Tibial nerve (tissue), 4 donors: ENCODE measurements at regions not wholly inside any gene's neighbourhood (a gene's known extent, or its start where the extent isn't known, plus 50 kb on each side); places are given as distances from the start of the nearest gene placed in this dataset.

Experiments
- DNase-seq, 2 donors: peaks; one replicate each; pipeline ENCODE4 v3.0.0-alpha.2; 2019; ENCODE audit warnings: low spot score in 2 of 2
- H3K27ac ChIP-seq, 4 donors: fragments of 200-600 bp; sonication (generic) in 3 of 4; one replicate each; pipeline ENCODE4 v1.5.1; 2017 to 2019; ENCODE audit warnings: mild to moderate bottlenecking in 1 of 4
- H3K27me3 ChIP-seq, 2 donors: fragments of 200-600 bp; sonication (generic) in 1 of 2; one replicate each; pipeline versions ENCODE4 v1.5.1 to v1.6.0; 2017 to 2019
- H3K36me3 ChIP-seq, 3 donors: fragments of 200-600 bp; sonication (generic); one replicate each; pipeline ENCODE4 v1.5.1; 2018 to 2019
- H3K4me1 ChIP-seq, 4 donors: fragments of 200-600 bp; sonication (generic) in 3 of 4; one replicate each; pipeline ENCODE4 v1.5.1; 2017 to 2019
- H3K4me3 ChIP-seq, 4 donors: fragments of 200-600 bp; sonication (generic) in 3 of 4; one replicate each; pipeline ENCODE4 v1.5.1; 2017 to 2019; ENCODE audit warnings: mild to moderate bottlenecking in 1 of 4, moderate library complexity in 1 of 4
- H3K9me3 ChIP-seq, 4 donors: fragments of 200-600 bp; sonication (generic) in 3 of 4; one replicate each; pipeline ENCODE4 v1.5.1; 2017 to 2019
- EP300 ChIP-seq, 2 donors: sonication (generic); formaldehyde crosslinking; IDR thresholded peaks; one replicate each; pipeline ENCODE4 v1.6.1; 2017; ENCODE audit warnings: antibody characterized with exemption in 2 of 2, mild to moderate bottlenecking in 1 of 2
- POLR2A ChIP-seq, 2 donors: fragments of 450-650 bp; IDR thresholded peaks; one replicate each; pipeline ENCODE4 v1.6.1; 2017; ENCODE audit warnings: antibody characterized with exemption in 2 of 2, mild to moderate bottlenecking in 2 of 2, moderate library complexity in 2 of 2
- WGBS, 2 donors: methylation state at CpG; one replicate each; pipeline ENCODE4 v1.1.5; 2018; 5-methylcytosine and 5-hydroxymethylcytosine counted together
- TF ChIP-seq, protein P1 (sequence below), 5 experiments: fragments of 200-600 bp in 3 of 5; fragments of 450-650 bp in 2 of 5; sonication (generic) in 3 of 5; IDR thresholded peaks; one replicate each; pipeline ENCODE4 v1.5.1; 2016 to 2019; ENCODE audit warnings: antibody characterized with exemption in 5 of 5, mild to moderate bottlenecking in 3 of 5, moderate library complexity in 2 of 5

DNA sequence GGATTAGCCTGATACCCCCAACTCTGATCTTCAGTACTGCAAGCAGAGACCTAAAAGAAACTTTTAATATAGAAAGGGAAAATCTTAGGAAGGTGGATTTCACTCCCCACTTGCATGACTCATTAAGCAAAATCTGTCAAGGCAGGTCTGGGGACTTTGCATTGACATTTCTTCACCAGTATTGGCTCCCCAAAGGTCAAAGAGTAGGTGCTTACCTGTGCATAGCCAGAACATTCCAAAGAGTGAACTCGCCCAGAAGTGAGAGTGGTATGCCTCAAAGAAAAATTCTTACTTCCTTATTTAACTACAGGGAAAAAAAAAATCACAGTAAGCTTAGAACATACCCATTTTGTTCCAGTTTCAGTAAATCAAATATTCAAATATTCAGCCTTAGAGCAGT, 140.9 kb upstream of the TP63 start:
- WGBS, 2 donors: 73 to 94% methylated on average over 1 of the region's 1 CpG
- Histone ChIP-seq H3K9me3 (peaks cover 0 to under 1% (median 0%) of the 10 kb centered on the region in 4 donors), H3K36me3 (no peaks in the 10 kb centered on the region), H3K4me3 (no peak overlapping the region), H3K27ac (no peak overlapping the region), H3K27me3 (no peaks in the 10 kb centered on the region), H3K4me1 (no peaks in the 10 kb centered on the region)
- TF ChIP-seq POLR2A (IDR thresholded peaks at IDR 0.05) (no peak), EP300 (IDR thresholded peaks at IDR 0.05) (no peak)
- TF ChIP-seq, protein P1, sequence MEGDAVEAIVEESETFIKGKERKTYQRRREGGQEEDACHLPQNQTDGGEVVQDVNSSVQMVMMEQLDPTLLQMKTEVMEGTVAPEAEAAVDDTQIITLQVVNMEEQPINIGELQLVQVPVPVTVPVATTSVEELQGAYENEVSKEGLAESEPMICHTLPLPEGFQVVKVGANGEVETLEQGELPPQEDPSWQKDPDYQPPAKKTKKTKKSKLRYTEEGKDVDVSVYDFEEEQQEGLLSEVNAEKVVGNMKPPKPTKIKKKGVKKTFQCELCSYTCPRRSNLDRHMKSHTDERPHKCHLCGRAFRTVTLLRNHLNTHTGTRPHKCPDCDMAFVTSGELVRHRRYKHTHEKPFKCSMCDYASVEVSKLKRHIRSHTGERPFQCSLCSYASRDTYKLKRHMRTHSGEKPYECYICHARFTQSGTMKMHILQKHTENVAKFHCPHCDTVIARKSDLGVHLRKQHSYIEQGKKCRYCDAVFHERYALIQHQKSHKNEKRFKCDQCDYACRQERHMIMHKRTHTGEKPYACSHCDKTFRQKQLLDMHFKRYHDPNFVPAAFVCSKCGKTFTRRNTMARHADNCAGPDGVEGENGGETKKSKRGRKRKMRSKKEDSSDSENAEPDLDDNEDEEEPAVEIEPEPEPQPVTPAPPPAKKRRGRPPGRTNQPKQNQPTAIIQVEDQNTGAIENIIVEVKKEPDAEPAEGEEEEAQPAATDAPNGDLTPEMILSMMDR (IDR thresholded peaks at IDR 0.05): no peak
- DNase-seq: no peak

DNA sequence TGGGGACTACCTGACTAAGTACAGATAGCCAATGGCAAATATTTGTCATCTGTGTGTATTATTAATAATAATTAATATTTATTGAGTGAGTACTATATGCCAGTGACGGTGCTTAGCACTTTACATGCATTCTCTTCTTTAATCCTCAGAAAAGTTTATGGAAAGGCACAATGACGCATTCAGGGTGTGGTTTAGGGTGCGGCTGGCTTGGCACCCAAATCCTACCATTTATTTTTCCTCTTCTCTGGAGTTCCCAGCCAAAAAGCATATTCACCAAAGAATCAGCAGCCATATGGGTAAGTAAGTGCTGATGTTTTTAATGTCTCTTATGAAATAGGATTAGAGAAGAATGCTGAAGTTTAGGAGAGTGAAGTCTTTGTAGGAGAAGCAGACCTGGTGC, 140.4 kb upstream of the TP63 start:
- Histone ChIP-seq H3K27me3 (no peaks in the 10 kb centered on the region), H3K27ac (no peak overlapping the region), H3K9me3 (no peaks in the 10 kb centered on the region), H3K36me3 (no peaks in the 10 kb centered on the region), H3K4me1 (no peaks in the 10 kb centered on the region), H3K4me3 (no peak overlapping the region)
- DNase-seq: no peak
- TF ChIP-seq, protein P1 (IDR thresholded peaks at IDR 0.05): no peak
- TF ChIP-seq POLR2A (IDR thresholded peaks at IDR 0.05) (no peak), EP300 (IDR thresholded peaks at IDR 0.05) (no peak)
- 22 to 49% methylated on average over 3 of the region's 3 CpGs for WGBS, 2 donors

- Histone ChIP-seq H3K27ac (no peak overlapping the region), H3K4me1 (no peaks in the 10 kb centered on the region), H3K36me3 (no peaks in the 10 kb centered on the region), H3K27me3 (no peaks in the 10 kb centered on the region), H3K9me3 (no peaks in the 10 kb centered on the region), H3K4me3 (no peak overlapping the region)
- TF ChIP-seq POLR2A (IDR thresholded peaks at IDR 0.05): no peak
- TF ChIP-seq, protein P1 (IDR thresholded peaks at IDR 0.05): no peak
- no peak for TF ChIP-seq EP300 (IDR thresholded peaks at IDR 0.05)
- 85 to 90% methylated on average over 4 of the region's 4 CpGs for WGBS, 2 donors
- no peak for DNase-seq
Observed at GRCh38 chr3:189491831-189492230, 139.4 kb upstream of the TP63 start.

DNA sequence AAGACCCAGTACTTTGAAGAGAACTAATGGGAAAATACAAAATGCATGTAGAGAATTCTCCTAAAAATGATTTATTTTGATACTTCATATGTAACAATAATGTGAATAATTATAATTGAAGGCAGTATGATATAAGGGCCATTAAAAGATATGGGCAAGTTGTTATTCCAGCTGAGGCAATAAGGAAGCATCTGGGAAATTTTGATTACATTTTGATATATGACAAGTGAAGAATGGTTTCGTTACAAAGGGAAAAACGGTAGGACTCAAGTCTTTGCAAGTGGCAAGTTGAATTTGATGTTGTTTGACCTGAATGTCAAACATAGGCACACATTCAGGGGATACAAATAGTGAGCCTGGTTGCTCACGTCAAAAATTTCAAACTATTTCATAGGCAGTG, 137.9 kb upstream of the TP63 start:
- WGBS, 2 donors: 81 to 86% methylated on average over 3 of the region's 3 CpGs
- no peak for TF ChIP-seq POLR2A (IDR thresholded peaks at IDR 0.05)
- Histone ChIP-seq H3K27me3 (no peaks in the 10 kb centered on the region), H3K4me1 (no peaks in the 10 kb centered on the region), H3K9me3 (no peaks in the 10 kb centered on the region), H3K27ac (no peak overlapping the region), H3K4me3 (no peak overlapping the region), H3K36me3 (no peaks in the 10 kb centered on the region)
- DNase-seq: no peak

GRCh38 chr3:189494632-189495031, 136.6 kb upstream of the TP63 start:
- no peak overlapping the region for H3K27ac ChIP-seq
- H3K36me3 ChIP-seq: no peaks in the 10 kb centered on the region
- DNase-seq: no peak
- H3K9me3 ChIP-seq: no peaks in the 10 kb centered on the region
- 91% methylated on average over 1 of the region's 1 CpG for WGBS, 2 donors
- H3K4me3 ChIP-seq: no peak overlapping the region
- H3K4me1 ChIP-seq: no peaks in the 10 kb centered on the region
- no peaks in the 10 kb centered on the region for H3K27me3 ChIP-seq
- TF ChIP-seq EP300 (IDR thresholded peaks at IDR 0.05) (no peak), POLR2A (IDR thresholded peaks at IDR 0.05) (no peak)
- TF ChIP-seq, protein P1 (IDR thresholded peaks at IDR 0.05): no peak
